HFFc6 (cell line): ENCODE measurements at regions not wholly inside any gene's neighbourhood (a gene's known extent, or its start where the extent isn't known, plus 50 kb on each side); places are given as distances from the start of the nearest gene placed in this dataset.
"Not testable (repeated sequence)": the region's sequence is repeated elsewhere in the genome, so short reads cannot be mapped to it uniquely, and the experiment has no call there.

Experiments used
- DNase-seq: peaks from one replicate; pipeline ENCODE4 v3.0.0-alpha.2; 2018
- H3K27ac Mint-ChIP-seq: 2 replicates; pipeline ENCODE4 v1.8.0; 2020; ENCODE audit warnings: mild to moderate bottlenecking, mixed read lengths
- H3K27me3 Mint-ChIP-seq: 2 replicates; pipeline ENCODE4 v1.8.0; 2021; ENCODE audit warnings: mild to moderate bottlenecking, moderate library complexity, mixed read lengths; ENCODE audit not compliant: insufficient read depth
- H3K36me3 Mint-ChIP-seq: 2 replicates; pipeline ENCODE4 v1.8.0; 2021; ENCODE audit warnings: low read depth, mixed read lengths
- H3K4me1 Mint-ChIP-seq: 2 replicates; pipeline ENCODE4 v1.8.0; 2020; ENCODE audit warnings: low read depth, mixed read lengths
- H3K4me3 Mint-ChIP-seq: 2 replicates; pipeline ENCODE4 v1.8.0; 2020; ENCODE audit warnings: mild to moderate bottlenecking, moderate library complexity, mixed read lengths
- H3K9me3 Mint-ChIP-seq: 2 replicates; pipeline ENCODE4 v1.8.0; 2020; ENCODE audit warnings: mild to moderate bottlenecking, mixed read lengths

- H3K4me1 Mint-ChIP-seq, H3K4me3 Mint-ChIP-seq, H3K27ac Mint-ChIP-seq, H3K27me3 Mint-ChIP-seq, H3K36me3 Mint-ChIP-seq, H3K9me3 Mint-ChIP-seq, DNase-seq: not testable (repeated sequence)
Measured at GRCh38 chr9:62908271-62908670, 1718.4 kb downstream of the SPATA31A7 start.

- H3K9me3 Mint-ChIP-seq, H3K36me3 Mint-ChIP-seq, DNase-seq, H3K27ac Mint-ChIP-seq, H3K27me3 Mint-ChIP-seq, H3K4me1 Mint-ChIP-seq, H3K4me3 Mint-ChIP-seq: not testable (repeated sequence)
Measured at GRCh38 chr9:62909447-62909846, 1719.6 kb downstream of the SPATA31A7 start.

- not testable (repeated sequence) for H3K9me3 Mint-ChIP-seq, H3K4me1 Mint-ChIP-seq, DNase-seq, H3K27ac Mint-ChIP-seq, H3K36me3 Mint-ChIP-seq, H3K27me3 Mint-ChIP-seq, H3K4me3 Mint-ChIP-seq
Measured at GRCh38 chr9:62912278-62912677, 1722.4 kb downstream of the SPATA31A7 start.

- H3K27ac Mint-ChIP-seq, H3K4me1 Mint-ChIP-seq, H3K9me3 Mint-ChIP-seq, H3K36me3 Mint-ChIP-seq, H3K4me3 Mint-ChIP-seq, H3K27me3 Mint-ChIP-seq, DNase-seq: not testable (repeated sequence)
Measured at GRCh38 chr9:62915168-62915567, 1725.3 kb downstream of the SPATA31A7 start.

DNA sequence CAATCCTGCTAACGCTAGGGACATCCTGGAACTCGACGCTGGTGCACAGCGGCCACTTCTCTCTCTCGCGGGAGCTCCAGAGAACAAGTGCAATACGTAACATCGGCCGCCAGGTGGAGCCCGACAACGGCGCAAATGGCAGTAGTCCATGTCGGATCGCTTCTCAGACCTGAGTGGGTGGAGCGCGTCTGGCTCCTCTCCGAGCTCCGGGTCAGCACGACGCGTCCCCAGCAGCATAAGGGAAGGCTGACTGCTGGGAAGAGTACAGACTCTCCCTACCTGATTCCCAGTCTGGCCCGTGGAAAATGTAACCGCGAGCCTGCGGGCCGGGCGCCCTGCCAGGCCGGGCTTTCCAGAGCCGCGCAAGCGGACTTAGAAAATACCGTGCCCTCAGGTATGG, 1725.8 kb downstream of the SPATA31A7 start:
- not testable (repeated sequence) for H3K27me3 Mint-ChIP-seq, DNase-seq, H3K36me3 Mint-ChIP-seq, H3K27ac Mint-ChIP-seq, H3K9me3 Mint-ChIP-seq, H3K4me1 Mint-ChIP-seq, H3K4me3 Mint-ChIP-seq

DNA sequence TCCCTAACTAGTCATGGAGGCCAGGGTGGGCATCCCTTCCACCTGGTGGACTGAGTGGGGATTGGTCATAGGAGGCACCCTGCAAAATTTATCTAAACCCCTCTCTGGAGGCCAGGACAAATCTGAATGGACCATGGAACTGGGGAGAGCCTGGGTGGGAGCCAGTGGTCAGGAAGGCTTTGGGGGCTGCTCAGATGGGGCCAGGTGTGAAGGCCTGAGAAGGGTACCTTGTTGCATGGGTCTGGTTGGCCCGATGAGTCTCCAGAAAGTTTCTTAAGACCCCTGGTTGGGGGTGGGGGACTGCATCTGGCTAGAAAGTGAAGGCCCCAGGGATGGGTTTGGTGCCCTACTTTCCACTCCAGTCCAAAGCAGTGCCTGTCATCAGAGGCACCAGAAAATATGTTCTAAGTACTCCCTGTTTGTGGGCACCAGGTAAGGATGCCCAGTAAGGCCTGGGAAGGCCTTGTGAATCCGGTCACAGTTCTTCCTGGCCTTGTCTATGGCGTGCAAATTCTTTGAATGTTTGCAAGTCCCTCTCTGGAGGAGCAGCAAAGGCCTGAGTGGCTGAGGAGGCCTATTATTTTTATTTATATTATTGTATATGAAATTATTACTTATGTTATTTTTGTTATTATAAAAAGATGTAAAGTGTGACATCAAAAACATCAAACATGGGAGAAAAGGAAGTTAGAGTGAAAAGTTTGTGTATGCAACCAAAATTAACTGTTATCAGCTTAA, 1729.0 kb downstream of the SPATA31A7 start:
- not testable (repeated sequence) for H3K27me3 Mint-ChIP-seq, DNase-seq, H3K4me1 Mint-ChIP-seq, H3K27ac Mint-ChIP-seq, H3K9me3 Mint-ChIP-seq, H3K36me3 Mint-ChIP-seq, H3K4me3 Mint-ChIP-seq

DNA sequence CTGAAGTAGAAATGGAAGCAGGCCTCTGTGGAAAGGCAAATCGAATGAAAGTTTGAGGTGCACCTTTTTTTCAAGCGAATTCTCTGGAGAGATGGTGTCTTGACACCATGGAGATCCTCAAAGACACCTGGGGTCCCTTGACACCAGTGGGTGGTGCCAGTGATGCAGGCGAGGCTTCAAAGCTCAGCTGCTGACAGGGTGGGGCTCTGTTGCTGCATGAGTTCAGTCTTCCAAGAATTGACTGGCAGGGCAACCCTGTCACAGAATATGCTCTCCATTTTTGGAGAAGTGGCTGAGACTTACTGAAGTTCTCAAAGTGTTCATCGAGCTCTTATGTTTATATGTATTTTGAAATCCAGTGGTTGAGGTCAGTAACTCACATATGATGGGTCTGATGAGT, 1741.6 kb downstream of the SPATA31A7 start:
- not testable (repeated sequence) for H3K27ac Mint-ChIP-seq, DNase-seq, H3K9me3 Mint-ChIP-seq, H3K4me1 Mint-ChIP-seq, H3K27me3 Mint-ChIP-seq, H3K36me3 Mint-ChIP-seq, H3K4me3 Mint-ChIP-seq

DNA sequence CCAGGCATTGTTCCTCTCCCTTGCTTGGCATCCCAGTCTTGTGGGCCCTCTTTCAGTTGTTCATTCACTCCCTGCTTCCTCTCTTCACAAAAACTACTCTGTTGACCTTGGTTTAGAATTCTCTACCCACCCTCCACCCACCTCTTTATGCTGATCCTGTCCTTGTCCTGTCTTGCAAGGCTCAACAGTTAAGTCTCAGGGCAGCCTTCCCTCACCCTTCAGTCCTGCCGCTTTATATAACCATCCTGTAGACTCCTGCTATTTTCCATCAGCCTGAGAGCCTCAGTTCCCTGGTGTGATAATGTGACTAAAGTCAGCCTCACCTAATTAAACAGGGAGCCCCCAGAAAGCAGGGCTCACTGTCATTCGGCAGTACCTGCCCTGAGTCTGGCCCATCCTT, 1763.0 kb downstream of the SPATA31A7 start:
- not testable (repeated sequence) for H3K36me3 Mint-ChIP-seq, H3K27me3 Mint-ChIP-seq, H3K4me3 Mint-ChIP-seq, H3K27ac Mint-ChIP-seq, H3K4me1 Mint-ChIP-seq, DNase-seq, H3K9me3 Mint-ChIP-seq
